ENCODE measurements at regions not wholly inside any gene's neighbourhood (a gene's known extent, or its start where the extent isn't known, plus 50 kb on each side); places are given as distances from the start of the nearest gene placed in this dataset.
"Not testable (repeated sequence)": the region's sequence is repeated elsewhere in the genome, so short reads cannot be mapped to it uniquely, and the experiment has no call there.

GRCh38 chr1:173257805-173258204 is 50.7 kb upstream of the TNFSF4 start:
- no peak overlapping the region for H3K4me3 ChIP-seq (ENCODE audit: low read length)
- no peak overlapping the region for H3K9ac ChIP-seq (ENCODE audit: low read depth, low read length)
- no peaks in the 10 kb centered on the region for H3K36me3 ChIP-seq (ENCODE audit: insufficient read depth, low read length)
- 83% methylated on average over 2 of the region's 2 CpGs for WGBS
- no peak overlapping the region for H3K27ac ChIP-seq (ENCODE audit: low read depth, low read length)
- no peaks in the 10 kb centered on the region for H3K4me1 ChIP-seq (ENCODE audit: insufficient read depth, low read length)
- no peaks in the 10 kb centered on the region for H3K9me3 ChIP-seq (ENCODE audit: insufficient read depth, low read depth, low read length)
- H3K27me3 ChIP-seq (ENCODE audit: insufficient read depth, low read length) = no peaks in the 10 kb centered on the region

- Histone ChIP-seq H3K9ac (ENCODE audit: low read depth, low read length) (no peak overlapping the region), H3K4me1 (ENCODE audit: insufficient read depth, low read length) (no peaks in the 10 kb centered on the region), H3K27ac (ENCODE audit: low read depth, low read length) (no peak overlapping the region), H3K27me3 (ENCODE audit: insufficient read depth, low read length) (no peaks in the 10 kb centered on the region), H3K4me3 (ENCODE audit: low read length) (no peak overlapping the region), H3K36me3 (ENCODE audit: insufficient read depth, low read length) (no peaks in the 10 kb centered on the region), H3K9me3 (ENCODE audit: insufficient read depth, low read depth, low read length) (no peaks in the 10 kb centered on the region)
- 93% methylated on average over 5 of the region's 5 CpGs for WGBS
These were observed 51.5 kb upstream of the TNFSF4 start for GRCh38 chr1:173258479-173259264.

- not testable (repeated sequence) for H3K36me3 ChIP-seq (ENCODE audit: insufficient read depth, low read length); H3K4me1 ChIP-seq (ENCODE audit: insufficient read depth, low read length); H3K4me3 ChIP-seq (ENCODE audit: low read length); H3K27ac ChIP-seq (ENCODE audit: low read depth, low read length); H3K9me3 ChIP-seq (ENCODE audit: insufficient read depth, low read depth, low read length); H3K9ac ChIP-seq (ENCODE audit: low read depth, low read length); H3K27me3 ChIP-seq (ENCODE audit: insufficient read depth, low read length)
- 100% methylated on average over 1 of the region's 1 CpG for WGBS
These were observed 53.2 kb upstream of the TNFSF4 start for GRCh38 chr1:173260329-173260728.

- no peak overlapping the region for H3K4me3 ChIP-seq (ENCODE audit: low read length)
- no peaks in the 10 kb centered on the region for H3K9me3 ChIP-seq (ENCODE audit: insufficient read depth, low read depth, low read length)
- WGBS = 63% methylated on average over 3 of the region's 3 CpGs
- H3K4me1 ChIP-seq (ENCODE audit: insufficient read depth, low read length) = 0 out of 2 replicates have a peak, but pooled peaks cover 4% of the 10 kb centered on the region
- H3K9ac ChIP-seq (ENCODE audit: low read depth, low read length) = no peak overlapping the region
- H3K36me3 ChIP-seq (ENCODE audit: insufficient read depth, low read length) = no peaks in the 10 kb centered on the region
- H3K27ac ChIP-seq (ENCODE audit: low read depth, low read length) = no peak overlapping the region
- H3K27me3 ChIP-seq (ENCODE audit: insufficient read depth, low read length) = no peaks in the 10 kb centered on the region
These were observed 59.7 kb upstream of the TNFSF4 start for GRCh38 chr1:173266841-173267240.

GRCh38 chr1:173267453-173267945 is 60.4 kb upstream of the TNFSF4 start:
- H3K36me3 ChIP-seq (ENCODE audit: insufficient read depth, low read length) = no peaks in the 10 kb centered on the region
- no peak overlapping the region for H3K27ac ChIP-seq (ENCODE audit: low read depth, low read length)
- H3K4me1 ChIP-seq (ENCODE audit: insufficient read depth, low read length) = 0 out of 2 replicates have a peak, but pooled peaks cover 4% of the 10 kb centered on the region
- no peak overlapping the region for H3K4me3 ChIP-seq (ENCODE audit: low read length)
- H3K9ac ChIP-seq (ENCODE audit: low read depth, low read length) = no peak overlapping the region
- H3K9me3 ChIP-seq (ENCODE audit: insufficient read depth, low read depth, low read length) = no peaks in the 10 kb centered on the region
- WGBS = 91% methylated on average over 2 of the region's 2 CpGs
- no peaks in the 10 kb centered on the region for H3K27me3 ChIP-seq (ENCODE audit: insufficient read depth, low read length)

GRCh38 chr1:173268261-173268660 is 61.1 kb upstream of the TNFSF4 start:
- WGBS = no CpG with 5 or more reads among the region's 1 CpG
- H3K9me3 ChIP-seq (ENCODE audit: insufficient read depth, low read depth, low read length) = no peaks in the 10 kb centered on the region
- H3K9ac ChIP-seq (ENCODE audit: low read depth, low read length) = no peak overlapping the region
- no peak overlapping the region for H3K4me3 ChIP-seq (ENCODE audit: low read length)
- no peak overlapping the region for H3K27ac ChIP-seq (ENCODE audit: low read depth, low read length)
- no peaks in the 10 kb centered on the region for H3K27me3 ChIP-seq (ENCODE audit: insufficient read depth, low read length)
- 0 out of 2 replicates have a peak, but pooled peaks cover 4% of the 10 kb centered on the region for H3K4me1 ChIP-seq (ENCODE audit: insufficient read depth, low read length)
- H3K36me3 ChIP-seq (ENCODE audit: insufficient read depth, low read length) = no peaks in the 10 kb centered on the region

- no peaks in the 10 kb centered on the region for H3K27me3 ChIP-seq (ENCODE audit: insufficient read depth, low read length)
- H3K27ac ChIP-seq (ENCODE audit: low read depth, low read length) = no peak overlapping the region
- H3K4me1 ChIP-seq (ENCODE audit: insufficient read depth, low read length) = 0 out of 2 replicates have a peak, but pooled peaks cover 4% of the 10 kb centered on the region
- no peak overlapping the region for H3K4me3 ChIP-seq (ENCODE audit: low read length)
- no peak overlapping the region for H3K9ac ChIP-seq (ENCODE audit: low read depth, low read length)
- no peaks in the 10 kb centered on the region for H3K36me3 ChIP-seq (ENCODE audit: insufficient read depth, low read length)
- 87% methylated on average over 2 of the region's 3 CpGs for WGBS
- no peaks in the 10 kb centered on the region for H3K9me3 ChIP-seq (ENCODE audit: insufficient read depth, low read depth, low read length)
These were observed 61.7 kb upstream of the TNFSF4 start for GRCh38 chr1:173268786-173269277.

- no peaks in the 10 kb centered on the region for H3K36me3 ChIP-seq (ENCODE audit: insufficient read depth, low read length)
- 0 out of 2 replicates have a peak, but pooled peaks cover 4% of the 10 kb centered on the region for H3K4me1 ChIP-seq (ENCODE audit: insufficient read depth, low read length)
- H3K4me3 ChIP-seq (ENCODE audit: low read length) = no peak overlapping the region
- H3K27me3 ChIP-seq (ENCODE audit: insufficient read depth, low read length) = no peaks in the 10 kb centered on the region
- H3K9me3 ChIP-seq (ENCODE audit: insufficient read depth, low read depth, low read length) = no peaks in the 10 kb centered on the region
- no peak overlapping the region for H3K9ac ChIP-seq (ENCODE audit: low read depth, low read length)
- 93% methylated on average over 2 of the region's 2 CpGs for WGBS
- H3K27ac ChIP-seq (ENCODE audit: low read depth, low read length) = no peak overlapping the region
These were observed 62.5 kb upstream of the TNFSF4 start for GRCh38 chr1:173269490-173270230.

GRCh38 chr1:173270243-173270642 is 63.1 kb upstream of the TNFSF4 start:
- H3K27ac ChIP-seq (ENCODE audit: low read depth, low read length) = no peak overlapping the region
- no peak overlapping the region for H3K4me3 ChIP-seq (ENCODE audit: low read length)
- H3K4me1 ChIP-seq (ENCODE audit: insufficient read depth, low read length) = 0 out of 2 replicates have a peak, but pooled peaks cover 6% of the 10 kb centered on the region
- no peaks in the 10 kb centered on the region for H3K9me3 ChIP-seq (ENCODE audit: insufficient read depth, low read depth, low read length)
- no peaks in the 10 kb centered on the region for H3K36me3 ChIP-seq (ENCODE audit: insufficient read depth, low read length)
- no peak overlapping the region for H3K9ac ChIP-seq (ENCODE audit: low read depth, low read length)
- H3K27me3 ChIP-seq (ENCODE audit: insufficient read depth, low read length) = no peaks in the 10 kb centered on the region
- 90% methylated on average over 2 of the region's 2 CpGs for WGBS

GRCh38 chr1:173271021-173271420 is 63.9 kb upstream of the TNFSF4 start:
- not testable (repeated sequence) for H3K9ac ChIP-seq (ENCODE audit: low read depth, low read length); H3K9me3 ChIP-seq (ENCODE audit: insufficient read depth, low read depth, low read length); H3K27me3 ChIP-seq (ENCODE audit: insufficient read depth, low read length); H3K27ac ChIP-seq (ENCODE audit: low read depth, low read length); H3K36me3 ChIP-seq (ENCODE audit: insufficient read depth, low read length); H3K4me1 ChIP-seq (ENCODE audit: insufficient read depth, low read length); H3K4me3 ChIP-seq (ENCODE audit: low read length)
- 100% methylated on average over 1 of the region's 1 CpG for WGBS

GRCh38 chr1:173275496-173275895 is 68.4 kb upstream of the TNFSF4 start:
- Histone ChIP-seq H3K4me1 (ENCODE audit: insufficient read depth, low read length) (peaks cover 19% of the 10 kb centered on the region; the same call in 1 of the 2 replicates), H3K9ac (ENCODE audit: low read depth, low read length) (no peak overlapping the region), H3K36me3 (ENCODE audit: insufficient read depth, low read length) (no peaks in the 10 kb centered on the region), H3K27me3 (ENCODE audit: insufficient read depth, low read length) (no peaks in the 10 kb centered on the region), H3K4me3 (ENCODE audit: low read length) (no peak overlapping the region), H3K27ac (ENCODE audit: low read depth, low read length) (no peak overlapping the region), H3K9me3 (ENCODE audit: insufficient read depth, low read depth, low read length) (no peaks in the 10 kb centered on the region)
- no CpG with 5 or more reads among the region's 1 CpG for WGBS
